AG10803 (cell line): ENCODE measurements at regions not wholly inside any gene's neighbourhood (a gene's known extent, or its start where the extent isn't known, plus 50 kb on each side); places are given as distances from the start of the nearest gene placed in this dataset.

Experiments
- DNase-seq: peaks from one replicate; pipeline ENCODE4 v3.0.0; 2010; ENCODE audit warnings: low read depth
- H3K4me3 ChIP-seq: 2 replicates; pipeline ENCODE4 v1.5.1; 2011; ENCODE audit warnings: mild to moderate bottlenecking, low read length, control low read depth
- CTCF ChIP-seq: conservative IDR thresholded peaks from 2 replicates; pipeline ENCODE4 v1.5.1; 2011; ENCODE audit warnings: mild to moderate bottlenecking, low read length, control low read depth, inconsistent platforms

DNA sequence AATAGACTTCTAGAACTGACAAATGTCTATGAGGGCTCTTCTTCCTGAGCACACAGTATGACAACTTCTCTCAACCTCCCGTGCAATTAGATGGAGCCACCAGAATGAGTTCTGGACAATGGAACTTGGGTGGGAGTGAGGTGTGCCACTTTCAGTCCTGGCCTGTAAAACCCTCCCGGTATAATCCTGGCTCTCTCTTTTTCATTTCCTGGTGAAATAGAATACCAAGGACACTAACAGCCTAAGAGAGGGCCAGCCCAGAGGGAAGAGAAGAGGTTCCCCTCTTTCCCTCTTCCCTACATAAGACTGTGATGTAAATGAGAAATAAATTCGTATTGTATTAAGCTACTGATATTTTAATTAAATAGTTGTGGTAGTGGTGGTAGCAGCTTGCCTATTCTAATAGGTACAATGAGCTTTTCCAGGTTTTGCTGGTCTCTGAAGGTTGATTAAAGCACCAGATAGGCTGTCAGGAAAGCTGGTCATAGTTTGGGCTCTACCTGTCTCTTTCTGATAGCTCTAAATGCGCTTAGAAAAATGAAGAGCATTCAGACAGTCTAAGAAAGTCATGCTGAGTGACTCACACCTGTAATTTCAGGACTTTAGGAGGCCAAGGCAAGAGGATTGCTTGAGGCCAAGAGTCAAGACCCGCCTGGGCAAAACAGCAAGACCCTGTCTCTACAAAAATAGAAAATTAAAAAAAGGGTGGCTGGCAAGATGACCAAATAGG lies 108.6 kb upstream of the ZNF644 start:
- no peak for TF ChIP-seq CTCF
- DNase-seq: no peak
- H3K4me3 ChIP-seq: no peak overlapping the region

DNA sequence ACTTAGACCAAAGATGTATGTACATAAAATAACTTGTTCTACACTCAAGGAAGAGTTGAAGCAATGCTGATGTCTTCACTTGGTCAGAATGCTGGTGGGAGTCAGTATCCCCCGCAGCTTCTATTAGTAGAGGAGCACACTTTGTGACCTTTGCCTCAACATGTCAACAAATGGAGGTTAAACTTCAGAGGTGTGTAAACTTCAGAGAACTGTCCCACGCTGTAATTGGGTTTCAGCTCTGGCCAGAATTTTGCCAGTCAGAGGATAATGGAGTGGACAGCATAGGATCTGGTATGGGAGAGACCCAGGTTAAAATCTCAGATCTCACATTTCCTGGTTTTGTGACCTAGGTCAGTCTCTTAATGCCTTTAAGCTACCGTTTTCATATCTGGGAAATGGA lies 107.6 kb upstream of the ZNF644 start:
- no peak for DNase-seq
- no peak overlapping the region for H3K4me3 ChIP-seq
- TF ChIP-seq CTCF: no peak

DNA sequence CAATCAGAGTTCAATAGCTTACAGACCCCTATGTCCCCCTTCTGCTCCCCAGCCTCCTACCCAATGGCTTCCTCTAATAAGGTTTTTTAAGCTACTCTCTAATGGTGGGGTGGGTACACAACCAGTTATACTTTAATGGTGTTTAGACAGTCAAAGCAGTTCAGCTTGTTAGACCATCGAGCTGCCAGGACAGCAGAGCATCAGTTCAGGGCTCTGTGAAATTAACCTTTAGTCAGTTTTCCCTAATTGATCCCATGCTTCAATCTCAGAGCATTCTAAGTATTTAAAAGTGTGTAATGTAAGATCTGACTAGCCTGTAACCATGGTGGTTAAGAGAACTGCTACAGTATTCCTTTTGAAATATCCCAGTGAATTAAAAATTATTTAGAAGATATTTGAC lies 107.2 kb upstream of the ZNF644 start:
- no peak overlapping the region for H3K4me3 ChIP-seq
- no peak for TF ChIP-seq CTCF
- no peak for DNase-seq

- peak; percentile 28 for DNase-seq
- no peak overlapping the region for H3K4me3 ChIP-seq
- no peak for TF ChIP-seq CTCF
Measured at GRCh38 chr1:91124989-91125417, 103.2 kb upstream of the ZNF644 start.

DNA sequence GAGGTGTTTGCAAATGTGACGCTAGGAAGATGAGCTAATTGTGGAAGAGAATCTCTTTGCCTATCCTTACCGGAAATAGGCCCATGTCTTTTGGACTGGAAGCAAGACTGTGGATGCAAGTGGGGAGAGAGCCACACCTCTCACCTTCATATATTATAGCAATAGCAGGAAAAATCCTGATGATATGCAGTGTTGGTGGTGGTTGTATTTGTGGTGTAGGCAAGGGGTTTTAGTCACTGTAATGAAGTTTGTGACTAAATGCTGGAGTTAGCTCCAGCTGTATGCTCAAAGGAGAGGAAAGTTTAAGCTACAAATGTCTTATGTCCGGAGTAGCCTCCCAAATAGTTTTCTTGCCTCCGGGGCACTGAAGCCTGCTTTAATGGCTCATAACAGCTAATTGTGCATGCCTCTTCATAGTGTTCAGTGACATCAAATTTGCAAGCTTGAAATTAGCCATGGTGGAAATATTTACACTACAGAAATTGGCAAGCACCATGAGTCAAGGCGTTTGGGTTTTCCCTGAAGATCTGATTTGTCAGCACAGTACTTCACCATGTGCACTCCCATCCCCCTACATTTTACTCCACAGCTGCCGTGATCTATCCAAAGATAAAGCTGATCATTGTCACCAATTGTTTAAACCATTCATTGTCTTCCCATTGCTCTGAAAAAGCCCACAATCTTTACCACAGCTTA lies 102.6 kb upstream of the ZNF644 start:
- TF ChIP-seq CTCF: no peak
- H3K4me3 ChIP-seq: no peak overlapping the region
- no peak for DNase-seq

GRCh38 chr1:91123773-91124172 lies 101.9 kb upstream of the ZNF644 start:
- DNase-seq: no peak

More at GRCh38 chr1:91123773-91124172, 101.9 kb upstream of the ZNF644 start:
- no peak overlapping the region for H3K4me3 ChIP-seq
- no peak for TF ChIP-seq CTCF
